Lower leg skin (tissue), 4 donors: ENCODE measurements at regions not wholly inside any gene's neighbourhood (a gene's known extent, or its start where the extent isn't known, plus 50 kb on each side); places are given as distances from the start of the nearest gene placed in this dataset.
A peak's percentile ranks its signal among the peaks of the same experiment; 100 is the strongest.

Experiments used
- DNase-seq, 2 donors: peaks; one replicate each; pipeline ENCODE4 v3.0.0-alpha.2; 2019; ENCODE audit warnings: low spot score in 2 of 2
- H3K4me3 ChIP-seq: fragments of 200-600 bp; sonication (generic); 2 replicates; pipeline ENCODE4 v1.5.1; 2017; ENCODE audit warnings: mild to moderate bottlenecking, low read depth; ENCODE audit not compliant: poor library complexity, severe bottlenecking
- POLR2A ChIP-seq, 2 donors: fragments of 450-650 bp; IDR thresholded peaks; one replicate each; pipeline ENCODE4 v1.6.1; 2016 to 2017; ENCODE audit warnings: antibody characterized with exemption in 2 of 2, mild to moderate bottlenecking in 1 of 2, moderate library complexity in 1 of 2
- WGBS, 2 donors: methylation state at CpG; one replicate each; pipeline ENCODE4 v1.1.5; 2018; 5-methylcytosine and 5-hydroxymethylcytosine counted together
- intact Hi-C: fragments of 100-400 bp; cut with DNase I; formaldehyde crosslinking; loops from one replicate; pipeline ENCODE4 v1.15.0; 2023; ENCODE audit warnings: low total_unique reads
- TF ChIP-seq, protein P1 (sequence below), 3 donors: fragments of 450-650 bp; IDR thresholded peaks; one replicate each; pipeline ENCODE4 v1.5.1; 2016; ENCODE audit warnings: antibody characterized with exemption in 3 of 3, mild to moderate bottlenecking in 3 of 3, moderate library complexity in 2 of 3

GRCh38 chr17:10987786-10988185 is 149.9 kb upstream of the PIRT start:
- peak in 1 of 2 donors; percentile 52 for DNase-seq
- no peak overlapping the region for H3K4me3 ChIP-seq
- TF ChIP-seq, protein P1, sequence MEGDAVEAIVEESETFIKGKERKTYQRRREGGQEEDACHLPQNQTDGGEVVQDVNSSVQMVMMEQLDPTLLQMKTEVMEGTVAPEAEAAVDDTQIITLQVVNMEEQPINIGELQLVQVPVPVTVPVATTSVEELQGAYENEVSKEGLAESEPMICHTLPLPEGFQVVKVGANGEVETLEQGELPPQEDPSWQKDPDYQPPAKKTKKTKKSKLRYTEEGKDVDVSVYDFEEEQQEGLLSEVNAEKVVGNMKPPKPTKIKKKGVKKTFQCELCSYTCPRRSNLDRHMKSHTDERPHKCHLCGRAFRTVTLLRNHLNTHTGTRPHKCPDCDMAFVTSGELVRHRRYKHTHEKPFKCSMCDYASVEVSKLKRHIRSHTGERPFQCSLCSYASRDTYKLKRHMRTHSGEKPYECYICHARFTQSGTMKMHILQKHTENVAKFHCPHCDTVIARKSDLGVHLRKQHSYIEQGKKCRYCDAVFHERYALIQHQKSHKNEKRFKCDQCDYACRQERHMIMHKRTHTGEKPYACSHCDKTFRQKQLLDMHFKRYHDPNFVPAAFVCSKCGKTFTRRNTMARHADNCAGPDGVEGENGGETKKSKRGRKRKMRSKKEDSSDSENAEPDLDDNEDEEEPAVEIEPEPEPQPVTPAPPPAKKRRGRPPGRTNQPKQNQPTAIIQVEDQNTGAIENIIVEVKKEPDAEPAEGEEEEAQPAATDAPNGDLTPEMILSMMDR (IDR thresholded peaks at IDR 0.05), result no peak
- no peak for TF ChIP-seq POLR2A (IDR thresholded peaks at IDR 0.05)
- 82 to 89% methylated on average over 5 of the region's 5 CpGs for WGBS, 2 donors
- intact Hi-C loops, result no loop called here

DNA sequence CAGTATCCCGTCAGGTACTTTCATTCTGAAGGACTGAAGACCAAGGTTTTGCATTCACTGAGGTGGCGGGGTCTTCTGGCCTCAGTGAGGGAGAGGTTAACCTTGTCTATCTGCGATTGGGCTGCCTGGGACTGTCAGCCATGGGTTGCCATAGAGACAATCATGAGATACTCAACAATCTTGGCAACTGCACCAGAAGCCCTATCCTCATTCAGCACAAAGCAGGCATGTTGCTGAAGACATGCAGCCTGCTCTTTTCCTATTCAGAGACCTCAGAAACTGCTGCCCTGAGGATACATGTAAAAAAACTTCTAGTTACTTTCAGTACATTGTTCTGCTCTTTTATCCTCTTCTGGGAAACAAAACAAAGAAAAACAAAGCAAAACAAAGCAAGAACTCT is 146.3 kb upstream of the PIRT start:
- intact Hi-C loops, result no loop called here
- WGBS, 2 donors, result 85 to 90% methylated on average over 3 of the region's 3 CpGs
- no peak overlapping the region for H3K4me3 ChIP-seq
- TF ChIP-seq, protein P1 (IDR thresholded peaks at IDR 0.05), result no peak
- TF ChIP-seq POLR2A (IDR thresholded peaks at IDR 0.05), result no peak
- no peak for DNase-seq

GRCh38 chr17:10976401-10976800 is 138.5 kb upstream of the PIRT start:
- 77 to 88% methylated on average over 4 of the region's 4 CpGs for WGBS, 2 donors
- intact Hi-C loops, result no loop called here
- DNase-seq, result no peak
- H3K4me3 ChIP-seq, result no peak overlapping the region
- TF ChIP-seq, protein P1 (IDR thresholded peaks at IDR 0.05), result no peak
- no peak for TF ChIP-seq POLR2A (IDR thresholded peaks at IDR 0.05)

DNA sequence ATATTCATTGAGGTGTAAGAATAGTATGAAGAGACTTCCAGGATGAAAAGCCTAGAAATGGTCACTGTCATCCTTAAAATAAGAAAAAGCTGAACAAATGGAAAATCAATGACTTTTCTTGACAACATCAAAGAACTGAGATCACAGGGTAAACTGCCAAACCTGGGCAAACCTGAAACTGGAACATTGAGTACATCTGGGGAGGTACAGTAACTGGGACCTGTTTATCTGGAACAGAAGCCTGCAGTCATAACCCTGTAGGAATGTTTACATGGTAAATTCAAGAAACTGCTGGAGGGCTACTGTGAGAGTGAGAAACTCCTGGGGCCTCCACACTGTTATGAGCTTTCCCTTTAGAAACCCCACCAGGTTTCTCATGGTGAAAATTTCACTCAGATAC is 130.1 kb upstream of the PIRT start:
- intact Hi-C loops, result no loop called here
- TF ChIP-seq POLR2A (IDR thresholded peaks at IDR 0.05), result no peak
- TF ChIP-seq, protein P1 (IDR thresholded peaks at IDR 0.05), result no peak
- H3K4me3 ChIP-seq, result no peak overlapping the region
- no peak for DNase-seq

DNA sequence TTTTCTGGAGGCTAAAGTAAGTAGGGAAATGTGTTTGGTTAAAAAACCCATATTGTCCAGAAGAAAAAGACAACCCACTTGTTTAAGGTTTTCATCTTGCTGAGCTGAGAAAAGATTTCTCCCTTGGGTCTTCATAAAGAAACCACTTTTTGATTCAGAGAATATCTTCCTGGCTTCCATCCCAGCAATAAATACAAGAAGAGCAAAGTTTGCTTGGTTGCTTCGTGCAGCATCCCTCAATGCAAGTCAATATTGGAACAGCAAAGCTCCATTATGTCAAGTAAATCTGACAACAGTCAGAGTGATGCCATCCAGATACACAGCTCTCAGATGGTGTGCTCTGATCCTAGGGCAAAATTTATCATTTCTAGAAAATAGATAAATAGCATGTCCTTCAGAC is 118.9 kb upstream of the PIRT start:
- no peak for DNase-seq
- 48 to 54% methylated on average over 1 of the region's 1 CpG for WGBS, 2 donors
- TF ChIP-seq POLR2A (IDR thresholded peaks at IDR 0.05), result no peak
- TF ChIP-seq, protein P1 (IDR thresholded peaks at IDR 0.05), result no peak
- H3K4me3 ChIP-seq, result no peak overlapping the region
- intact Hi-C loops, result no loop called here

GRCh38 chr17:10944819-10945218 is 106.9 kb upstream of the PIRT start:
- no peak for TF ChIP-seq POLR2A (IDR thresholded peaks at IDR 0.05)
- TF ChIP-seq, protein P1 (IDR thresholded peaks at IDR 0.05), result no peak
- H3K4me3 ChIP-seq, result no peak overlapping the region
- intact Hi-C loops, result loop anchor here (10.0 kb wide), 1 partner anchor 50 kb away; no protein-coding TSS in a partner anchor
- WGBS, 2 donors, result 55 to 68% methylated on average over 4 of the region's 4 CpGs
- DNase-seq, result no peak
